Endodermal cell (in vitro differentiated cells): ENCODE measurements at regions not wholly inside any gene's neighbourhood (a gene's known extent, or its start where the extent isn't known, plus 50 kb on each side); places are given as distances from the start of the nearest gene placed in this dataset.

Source experiments
- DNase-seq: peaks from one replicate; pipeline ENCODE4 v3.0.0-alpha.2; 2017
- H3K27ac ChIP-seq: 2 replicates; pipeline ENCODE4 v1.5.1; 2013; ENCODE audit warnings: mild to moderate bottlenecking, low read depth, low read length, moderate library complexity
- H3K27me3 ChIP-seq: 2 replicates; pipeline ENCODE4 v1.6.1; 2013; ENCODE audit warnings: mild to moderate bottlenecking, low read length, moderate library complexity; ENCODE audit not compliant: insufficient read depth, control insufficient read depth, poor library complexity, severe bottlenecking
- H3K36me3 ChIP-seq: 2 replicates; pipeline ENCODE4 v1.7.0; 2013; ENCODE audit warnings: mild to moderate bottlenecking, low read length, moderate library complexity; ENCODE audit not compliant: control insufficient read depth, insufficient read depth
- H3K4me1 ChIP-seq: one replicate; pipeline ENCODE4 v1.7.0; 2013; ENCODE audit warnings: low read length; ENCODE audit not compliant: control insufficient read depth, insufficient read depth
- H3K4me3 ChIP-seq: 2 replicates; pipeline ENCODE4 v1.5.1; 2013; ENCODE audit warnings: mild to moderate bottlenecking, low read length, moderate library complexity
- H3K9ac ChIP-seq: 2 replicates; pipeline ENCODE4 v1.6.1; 2013; ENCODE audit warnings: mild to moderate bottlenecking, low read length, moderate library complexity; ENCODE audit not compliant: poor library complexity, severe bottlenecking; ENCODE audit errors: extremely low read depth
- H3K9me3 ChIP-seq: 2 replicates; pipeline ENCODE4 v1.6.1; 2013; ENCODE audit warnings: mild to moderate bottlenecking, low read length, moderate library complexity; ENCODE audit not compliant: control insufficient read depth
- H3K27ac Mint-ChIP-seq: 2 replicates; pipeline ENCODE4 v1.8.0; 2020; ENCODE audit warnings: mixed read lengths
- H3K27me3 Mint-ChIP-seq: 2 replicates; pipeline ENCODE4 v1.8.0; 2021; ENCODE audit warnings: mild to moderate bottlenecking, mixed read lengths; ENCODE audit not compliant: insufficient read depth
- H3K36me3 Mint-ChIP-seq: 2 replicates; pipeline ENCODE4 v1.8.0; 2020; ENCODE audit warnings: low read depth, mixed read lengths
- H3K4me1 Mint-ChIP-seq: 2 replicates; pipeline ENCODE4 v1.8.0; 2020; ENCODE audit warnings: mixed read lengths
- H3K4me3 Mint-ChIP-seq: 2 replicates; pipeline ENCODE4 v1.8.0; 2020; ENCODE audit warnings: mild to moderate bottlenecking, moderate library complexity, mixed read lengths
- H3K9me3 Mint-ChIP-seq: 2 replicates; pipeline ENCODE4 v1.8.0; 2020; ENCODE audit warnings: mild to moderate bottlenecking, mixed read lengths
- WGBS, 2 experiments: methylation state at CpG; one replicate each; pipeline versions ENCODE4 v1.1.5 to v1.1.7; 2013; ENCODE audit warnings: missing lambda C conversion rate in 2 of 2, mixed read lengths in 1 of 2; ENCODE audit not compliant: insufficient coverage in 1 of 2, insufficient read length in 1 of 2; 5-methylcytosine and 5-hydroxymethylcytosine counted together
- TF ChIP-seq, protein P1 (sequence below): fragments of 200-600 bp; sonication (generic); conservative IDR thresholded peaks from 2 replicates; pipeline ENCODE4 v1.5.0; 2021; ENCODE audit warnings: antibody characterized with exemption, mild to moderate bottlenecking

DNA sequence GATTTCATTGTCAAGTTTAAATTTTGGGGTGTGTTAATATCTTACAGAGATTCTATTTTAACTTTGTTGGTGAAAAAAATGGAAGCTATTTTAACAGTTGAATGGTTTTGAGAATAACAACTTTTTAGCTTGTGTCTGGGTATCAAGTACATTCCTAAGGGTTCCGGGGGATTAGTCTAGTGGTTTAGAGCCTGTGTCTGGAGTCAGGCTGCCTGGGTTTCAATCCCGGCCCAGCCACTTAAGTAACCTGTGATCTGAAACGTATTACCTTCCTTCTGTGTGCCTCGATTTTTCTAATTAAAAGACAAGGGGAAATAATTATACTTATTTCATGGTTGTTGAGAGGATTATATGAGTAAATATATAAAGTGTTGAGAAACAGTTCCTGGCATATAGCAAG, 288.6 kb upstream of the NR3C2 start:
- DNase-seq, result no peak
- no peaks in the 10 kb centered on the region for H3K9me3 ChIP-seq
- no peaks in the 10 kb centered on the region for H3K36me3 ChIP-seq
- no peak overlapping the region for H3K4me3 Mint-ChIP-seq
- H3K9ac ChIP-seq, result no peak overlapping the region
- H3K27ac ChIP-seq, result no peak overlapping the region
- TF ChIP-seq, protein P1, sequence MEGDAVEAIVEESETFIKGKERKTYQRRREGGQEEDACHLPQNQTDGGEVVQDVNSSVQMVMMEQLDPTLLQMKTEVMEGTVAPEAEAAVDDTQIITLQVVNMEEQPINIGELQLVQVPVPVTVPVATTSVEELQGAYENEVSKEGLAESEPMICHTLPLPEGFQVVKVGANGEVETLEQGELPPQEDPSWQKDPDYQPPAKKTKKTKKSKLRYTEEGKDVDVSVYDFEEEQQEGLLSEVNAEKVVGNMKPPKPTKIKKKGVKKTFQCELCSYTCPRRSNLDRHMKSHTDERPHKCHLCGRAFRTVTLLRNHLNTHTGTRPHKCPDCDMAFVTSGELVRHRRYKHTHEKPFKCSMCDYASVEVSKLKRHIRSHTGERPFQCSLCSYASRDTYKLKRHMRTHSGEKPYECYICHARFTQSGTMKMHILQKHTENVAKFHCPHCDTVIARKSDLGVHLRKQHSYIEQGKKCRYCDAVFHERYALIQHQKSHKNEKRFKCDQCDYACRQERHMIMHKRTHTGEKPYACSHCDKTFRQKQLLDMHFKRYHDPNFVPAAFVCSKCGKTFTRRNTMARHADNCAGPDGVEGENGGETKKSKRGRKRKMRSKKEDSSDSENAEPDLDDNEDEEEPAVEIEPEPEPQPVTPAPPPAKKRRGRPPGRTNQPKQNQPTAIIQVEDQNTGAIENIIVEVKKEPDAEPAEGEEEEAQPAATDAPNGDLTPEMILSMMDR, result no peak
- 95 to 100% methylated on average over 1 to 4 of the region's 4 CpGs for WGBS, 2 experiments
- H3K27ac Mint-ChIP-seq, result peak overlapping the region; percentile 19
- peaks cover 5% of the 10 kb centered on the region for H3K4me1 Mint-ChIP-seq
- H3K27me3 ChIP-seq, result no peaks in the 10 kb centered on the region
- no peaks in the 10 kb centered on the region for H3K27me3 Mint-ChIP-seq
- peaks cover 5% of the 10 kb centered on the region for H3K4me1 ChIP-seq
- no peaks in the 10 kb centered on the region for H3K9me3 Mint-ChIP-seq
- H3K36me3 Mint-ChIP-seq, result no peaks in the 10 kb centered on the region
- no peak overlapping the region for H3K4me3 ChIP-seq

DNA sequence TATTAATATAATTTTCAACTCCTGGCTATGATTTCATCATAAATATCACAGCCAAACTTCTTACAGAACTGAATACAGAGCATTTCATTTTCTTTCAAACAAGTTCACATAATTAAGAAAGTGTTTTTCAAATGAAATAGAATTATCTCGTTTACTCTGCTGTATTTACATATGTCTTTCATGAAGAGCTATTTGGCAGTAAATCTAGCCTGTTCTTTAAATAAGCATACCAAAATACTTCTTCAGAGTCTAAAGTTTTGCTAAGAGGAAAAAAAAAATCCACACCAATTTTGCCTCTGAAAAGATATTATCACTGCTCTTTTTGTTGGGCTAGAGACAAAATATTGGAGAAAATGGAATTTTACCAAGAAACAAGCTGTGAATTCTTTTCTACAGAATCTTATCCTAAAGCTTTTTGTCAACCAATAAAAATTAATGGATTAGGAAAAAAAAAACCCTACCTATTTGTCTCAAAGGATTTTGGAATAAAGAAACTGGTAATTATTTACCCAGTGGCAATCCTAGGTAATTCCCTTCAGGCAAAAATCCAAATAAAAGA, 287.9 kb upstream of the NR3C2 start:
- Histone ChIP-seq H3K9me3 (no peaks in the 10 kb centered on the region), H3K27ac (no peak overlapping the region), H3K27me3 (no peaks in the 10 kb centered on the region), H3K4me3 (no peak overlapping the region), H3K9ac (no peak overlapping the region), H3K4me1 (peaks cover 5% of the 10 kb centered on the region), H3K36me3 (no peaks in the 10 kb centered on the region)
- no peak for DNase-seq
- no peaks in the 10 kb centered on the region for H3K27me3 Mint-ChIP-seq
- H3K4me3 Mint-ChIP-seq, result no peak overlapping the region
- H3K9me3 Mint-ChIP-seq, result no peaks in the 10 kb centered on the region
- no peaks in the 10 kb centered on the region for H3K36me3 Mint-ChIP-seq
- WGBS, 2 experiments, result 75 to 80% methylated on average over 1 of the region's 1 CpG
- TF ChIP-seq, protein P1, result no peak
- H3K27ac Mint-ChIP-seq, result no peak overlapping the region
- peaks cover 5% of the 10 kb centered on the region for H3K4me1 Mint-ChIP-seq

DNA sequence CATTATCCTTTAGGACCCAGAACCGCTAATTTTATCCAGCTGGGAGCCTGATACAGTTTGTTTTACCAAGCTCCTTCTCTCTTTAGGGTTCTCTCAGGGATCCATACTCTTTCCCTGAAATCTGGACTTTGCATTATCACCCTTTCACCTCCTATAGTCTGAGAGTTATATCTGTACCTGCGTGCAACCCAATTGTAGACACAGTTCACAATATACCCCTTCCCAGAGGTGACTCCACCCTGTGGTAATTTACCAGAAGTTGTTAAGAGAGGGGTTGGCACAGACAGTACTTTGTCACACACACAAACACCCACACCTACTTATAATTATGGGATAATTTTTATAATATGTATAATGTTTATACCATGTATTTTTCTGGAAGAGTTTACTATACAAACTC, 275.8 kb upstream of the NR3C2 start:
- Histone ChIP-seq H3K4me3 (no peak overlapping the region), H3K36me3 (no peaks in the 10 kb centered on the region), H3K27me3 (no peaks in the 10 kb centered on the region), H3K4me1 (no peaks in the 10 kb centered on the region), H3K9me3 (peaks cover 5% of the 10 kb centered on the region), H3K9ac (no peak overlapping the region), H3K27ac (no peak overlapping the region)
- DNase-seq, result no peak
- Mint-ChIP-seq H3K4me3 (no peak overlapping the region), H3K9me3 (no peaks in the 10 kb centered on the region), H3K27ac (no peak overlapping the region), H3K27me3 (no peaks in the 10 kb centered on the region), H3K36me3 (no peaks in the 10 kb centered on the region), H3K4me1 (no peaks in the 10 kb centered on the region)
- WGBS, 2 experiments, result 93 to 100% methylated on average over 1 to 2 of the region's 2 CpGs
- TF ChIP-seq, protein P1, result no peak
